PC-3 (cell line): ENCODE measurements at regions not wholly inside any gene's neighbourhood (a gene's known extent, or its start where the extent isn't known, plus 50 kb on each side); places are given as distances from the start of the nearest gene placed in this dataset.

Source experiments
- EZH2phosphoT487 ChIP-seq: fragments of 300-600 bp; sonication (generic); IDR thresholded peaks from 2 replicates; pipeline ENCODE4 v1.6.1; 2018; ENCODE audit warnings: mild to moderate bottlenecking, antibody characterized with exemption, low read length, borderline replicate concordance
- TF ChIP-seq, protein P1 (sequence below): fragments of 300-600 bp; sonication (generic); conservative IDR thresholded peaks from 2 replicates; pipeline ENCODE4 v1.5.1; 2017; ENCODE audit warnings: antibody characterized with exemption, low read depth, mild to moderate bottlenecking, low read length

DNA sequence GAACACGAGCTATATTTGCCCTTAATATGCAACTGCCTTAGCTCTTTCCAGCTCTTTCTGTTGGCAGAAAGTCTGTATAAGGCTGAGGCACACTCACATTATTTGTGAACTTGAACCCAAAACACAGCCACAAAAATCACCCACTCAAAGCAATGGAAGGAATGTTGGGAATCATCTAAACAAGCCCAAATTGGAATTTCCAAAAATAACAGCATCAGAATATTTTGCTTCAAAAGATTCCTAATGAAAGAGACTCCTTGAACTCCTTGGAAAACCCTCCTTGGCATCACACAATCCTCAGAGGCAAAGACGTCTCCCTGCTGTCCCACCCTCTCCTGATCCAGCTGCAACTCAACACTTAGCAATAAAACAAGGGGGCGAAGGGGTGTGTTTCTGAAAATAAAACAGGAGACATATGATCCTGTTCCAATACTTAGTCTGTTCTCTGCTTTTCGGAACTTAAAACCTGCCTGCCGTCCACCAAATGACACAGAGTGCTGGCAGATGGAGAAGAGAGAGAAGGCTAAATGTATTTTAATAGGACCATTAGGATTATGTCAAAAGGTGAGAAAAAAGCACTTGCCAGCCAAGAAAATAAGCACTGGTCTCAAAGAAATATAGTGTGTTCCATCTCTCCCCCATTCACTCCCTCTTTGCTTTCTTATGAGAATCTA is 320.7 kb upstream of the JARID2 start:
- TF ChIP-seq, protein P1, sequence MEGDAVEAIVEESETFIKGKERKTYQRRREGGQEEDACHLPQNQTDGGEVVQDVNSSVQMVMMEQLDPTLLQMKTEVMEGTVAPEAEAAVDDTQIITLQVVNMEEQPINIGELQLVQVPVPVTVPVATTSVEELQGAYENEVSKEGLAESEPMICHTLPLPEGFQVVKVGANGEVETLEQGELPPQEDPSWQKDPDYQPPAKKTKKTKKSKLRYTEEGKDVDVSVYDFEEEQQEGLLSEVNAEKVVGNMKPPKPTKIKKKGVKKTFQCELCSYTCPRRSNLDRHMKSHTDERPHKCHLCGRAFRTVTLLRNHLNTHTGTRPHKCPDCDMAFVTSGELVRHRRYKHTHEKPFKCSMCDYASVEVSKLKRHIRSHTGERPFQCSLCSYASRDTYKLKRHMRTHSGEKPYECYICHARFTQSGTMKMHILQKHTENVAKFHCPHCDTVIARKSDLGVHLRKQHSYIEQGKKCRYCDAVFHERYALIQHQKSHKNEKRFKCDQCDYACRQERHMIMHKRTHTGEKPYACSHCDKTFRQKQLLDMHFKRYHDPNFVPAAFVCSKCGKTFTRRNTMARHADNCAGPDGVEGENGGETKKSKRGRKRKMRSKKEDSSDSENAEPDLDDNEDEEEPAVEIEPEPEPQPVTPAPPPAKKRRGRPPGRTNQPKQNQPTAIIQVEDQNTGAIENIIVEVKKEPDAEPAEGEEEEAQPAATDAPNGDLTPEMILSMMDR = no peak
- TF ChIP-seq EZH2phosphoT487 = no peak
